GM23338 (cell line): ENCODE measurements at regions not wholly inside any gene's neighbourhood (a gene's known extent, or its start where the extent isn't known, plus 50 kb on each side); places are given as distances from the start of the nearest gene placed in this dataset.

Experiments
- CTCF ChIP-seq, 2 experiments: fragments of 200-600 bp in 1 of 2; sonication (generic) in 1 of 2; conservative IDR thresholded peaks; 2 replicates each; pipeline versions ENCODE4 v1.5.1 to v1.6.1; 2016 to 2017; ENCODE audit warnings: antibody characterized with exemption in 2 of 2, low read depth in 2 of 2, mild to moderate bottlenecking in 2 of 2, moderate library complexity in 1 of 2
- POLR2AphosphoS5 ChIP-seq: IDR thresholded peaks from 2 replicates; pipeline ENCODE4 v1.6.1; 2016; ENCODE audit warnings: antibody characterized with exemption, low read depth

- peak; percentile 51 to 74 for TF ChIP-seq CTCF (conservative IDR thresholded peaks at IDR 0.05; ENCODE audit: low read depth in 2 of 2)
- no peak for TF ChIP-seq POLR2AphosphoS5
These were observed 648.0 kb downstream of the DACH1 start for GRCh38 chr13:71218960-71219359.
